Adipocyte (in vitro differentiated cells): ENCODE measurements at regions not wholly inside any gene's neighbourhood (a gene's known extent, or its start where the extent isn't known, plus 50 kb on each side); places are given as distances from the start of the nearest gene placed in this dataset.

Experiments used
- DNase-seq: peaks from one replicate; pipeline ENCODE4 v3.0.0-alpha.2; 2015; ENCODE audit warnings: low read depth
- H3K27me3 ChIP-seq: replicated peaks from 2 replicates; pipeline ENCODE4 v1.7.0; 2013; ENCODE audit warnings: mild to moderate bottlenecking, low read length, moderate library complexity; ENCODE audit not compliant: control insufficient read depth, insufficient read depth
- H3K36me3 ChIP-seq: 2 replicates; pipeline ENCODE4 v1.7.0; 2013; ENCODE audit warnings: low read length, mild to moderate bottlenecking, moderate library complexity; ENCODE audit not compliant: control insufficient read depth, insufficient read depth, severe bottlenecking
- H3K4me1 ChIP-seq: 2 replicates; pipeline ENCODE4 v1.7.0; 2013; ENCODE audit warnings: mild to moderate bottlenecking, low read length, moderate library complexity; ENCODE audit not compliant: control insufficient read depth, insufficient read depth
- H3K4me3 ChIP-seq: 2 replicates; pipeline ENCODE4 v1.7.0; 2013; ENCODE audit warnings: mild to moderate bottlenecking, low read length, moderate library complexity
- H3K9ac ChIP-seq: 2 replicates; pipeline ENCODE4 v1.7.0; 2013; ENCODE audit warnings: mild to moderate bottlenecking, low read length, moderate library complexity
- H3K9me3 ChIP-seq: 2 replicates; pipeline ENCODE4 v1.7.0; 2013; ENCODE audit warnings: mild to moderate bottlenecking, low read length, moderate library complexity; ENCODE audit not compliant: control insufficient read depth

- H3K36me3 ChIP-seq = no peaks in the 10 kb centered on the region
- no peaks in the 10 kb centered on the region for H3K27me3 ChIP-seq
- H3K9ac ChIP-seq = no peak overlapping the region
- H3K4me3 ChIP-seq = no peak overlapping the region
- H3K4me1 ChIP-seq = no peaks in the 10 kb centered on the region
- H3K9me3 ChIP-seq = no peaks in the 10 kb centered on the region
- DNase-seq = no peak
Observed at GRCh38 chr2:188219541-188219940, 72.1 kb upstream of the GULP1 start.

- H3K36me3 ChIP-seq = no peaks in the 10 kb centered on the region
- H3K4me3 ChIP-seq = no peak overlapping the region
- no peaks in the 10 kb centered on the region for H3K4me1 ChIP-seq
- no peak overlapping the region for H3K9ac ChIP-seq
- DNase-seq = no peak
- no peaks in the 10 kb centered on the region for H3K27me3 ChIP-seq
- H3K9me3 ChIP-seq = no peaks in the 10 kb centered on the region
Observed at GRCh38 chr2:188220535-188220934, 71.1 kb upstream of the GULP1 start.

GRCh38 chr2:188227713-188228112 lies 64.0 kb upstream of the GULP1 start:
- H3K36me3 ChIP-seq = no peaks in the 10 kb centered on the region
- no peak overlapping the region for H3K9ac ChIP-seq
- no peaks in the 10 kb centered on the region for H3K4me1 ChIP-seq
- H3K4me3 ChIP-seq = no peak overlapping the region
- H3K27me3 ChIP-seq = no peaks in the 10 kb centered on the region
- no peaks in the 10 kb centered on the region for H3K9me3 ChIP-seq
- DNase-seq = no peak

DNA sequence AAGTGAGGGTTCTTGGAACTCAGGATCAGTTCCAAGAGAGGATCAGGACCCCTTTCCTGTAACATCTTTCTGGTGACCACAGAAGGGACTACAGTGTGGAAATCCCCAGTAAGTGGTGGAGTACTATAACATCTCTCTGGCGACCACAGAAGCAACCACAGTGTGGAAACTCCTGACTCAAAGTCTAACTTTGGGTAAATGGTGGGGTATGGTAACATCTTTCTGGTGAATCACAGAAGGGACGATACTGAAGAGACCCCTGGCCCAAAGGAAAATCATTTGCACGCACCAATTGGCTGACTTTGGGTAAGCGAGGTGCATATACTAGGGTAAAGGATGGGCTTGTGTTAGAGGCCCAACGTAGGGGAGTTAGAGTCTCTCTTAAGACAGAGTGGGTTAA lies 56.3 kb upstream of the GULP1 start:
- no peaks in the 10 kb centered on the region for H3K4me1 ChIP-seq
- H3K9me3 ChIP-seq = peaks cover 14% of the 10 kb centered on the region
- no peaks in the 10 kb centered on the region for H3K27me3 ChIP-seq
- no peak for DNase-seq
- no peaks in the 10 kb centered on the region for H3K36me3 ChIP-seq
- H3K9ac ChIP-seq = no peak overlapping the region
- no peak overlapping the region for H3K4me3 ChIP-seq

GRCh38 chr2:188238386-188238785 lies 53.3 kb upstream of the GULP1 start:
- Histone ChIP-seq H3K9ac (no peak overlapping the region), H3K4me3 (no peak overlapping the region), H3K9me3 (peaks cover 14% of the 10 kb centered on the region), H3K27me3 (no peaks in the 10 kb centered on the region), H3K4me1 (no peaks in the 10 kb centered on the region), H3K36me3 (no peaks in the 10 kb centered on the region)
- DNase-seq = no peak
